Inflammatory macrophage treated with lipopolysaccharide for 1 hour (primary cell): ENCODE measurements at regions not wholly inside any gene's neighbourhood (a gene's known extent, or its start where the extent isn't known, plus 50 kb on each side); places are given as distances from the start of the nearest gene placed in this dataset.

Experiments used
- DNase-seq, 2 donors: peaks; one replicate each; pipeline ENCODE4 v3.0.0-alpha.2; 2020 to 2022

DNA sequence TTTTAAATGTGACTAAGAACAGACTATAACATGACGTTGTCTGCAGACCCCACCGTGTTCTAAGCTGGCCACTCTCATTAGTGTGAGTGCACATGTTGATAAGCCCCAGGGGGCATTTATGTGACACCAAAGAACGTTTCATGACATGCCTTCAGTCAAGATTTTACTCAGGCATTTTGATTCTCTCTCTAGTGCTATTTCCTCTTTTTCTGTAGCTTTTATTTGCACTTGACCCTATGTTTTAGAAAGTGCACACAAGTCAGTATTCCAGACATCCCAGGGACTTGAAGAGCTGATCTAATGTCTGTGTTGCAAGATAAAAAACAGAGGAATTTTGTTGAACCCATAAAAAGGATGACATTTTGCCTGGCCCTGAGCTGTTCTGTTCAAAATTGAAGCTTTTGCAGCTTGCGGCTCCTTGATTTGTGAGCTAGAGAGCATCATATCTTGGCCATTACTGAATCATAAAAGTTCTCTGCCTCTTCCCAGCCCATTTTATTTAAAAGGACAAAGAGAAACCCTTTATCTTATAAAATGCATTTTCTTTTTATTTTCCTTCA, 80.9 kb upstream of the TYRP1 start:
- DNase-seq: no peak

DNA sequence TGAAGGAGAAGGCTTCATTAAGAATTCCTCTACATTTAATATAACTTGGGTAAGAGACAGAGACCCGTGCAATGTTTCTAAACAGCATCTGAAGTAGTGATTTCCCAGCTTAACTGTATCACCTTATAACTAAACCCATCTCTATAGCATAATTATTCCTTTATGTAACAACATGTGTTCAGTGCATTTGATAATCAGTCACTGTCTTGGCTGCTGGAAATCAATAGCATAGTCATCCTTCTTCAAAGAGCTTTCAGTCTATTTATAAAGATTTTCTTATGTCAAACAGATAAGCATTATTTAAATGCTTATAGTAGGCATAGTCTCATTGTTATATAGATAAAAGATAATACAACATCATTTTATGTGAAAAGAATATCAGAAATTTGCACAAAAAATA, 80.1 kb upstream of the TYRP1 start:
- no peak for DNase-seq

DNA sequence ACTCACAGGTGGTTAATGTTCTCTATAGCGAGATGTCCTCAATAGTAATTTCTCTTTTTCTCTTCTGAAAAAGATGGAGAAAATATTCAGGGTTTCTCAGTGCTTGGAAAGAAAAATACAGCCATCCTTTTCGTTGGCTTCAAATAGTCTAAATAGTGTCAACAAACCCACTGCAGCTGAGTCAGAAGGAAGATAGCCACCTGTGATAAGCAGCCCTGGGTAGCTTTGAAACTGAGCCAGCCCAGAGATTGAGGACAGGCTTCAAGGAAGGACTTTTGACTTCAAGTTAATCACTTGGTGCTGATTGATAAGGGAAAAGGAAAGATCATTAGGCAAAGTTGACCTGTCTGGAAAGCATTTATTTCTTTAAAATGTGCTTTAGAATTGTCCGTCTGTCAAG, 78.7 kb upstream of the TYRP1 start:
- no peak for DNase-seq

DNA sequence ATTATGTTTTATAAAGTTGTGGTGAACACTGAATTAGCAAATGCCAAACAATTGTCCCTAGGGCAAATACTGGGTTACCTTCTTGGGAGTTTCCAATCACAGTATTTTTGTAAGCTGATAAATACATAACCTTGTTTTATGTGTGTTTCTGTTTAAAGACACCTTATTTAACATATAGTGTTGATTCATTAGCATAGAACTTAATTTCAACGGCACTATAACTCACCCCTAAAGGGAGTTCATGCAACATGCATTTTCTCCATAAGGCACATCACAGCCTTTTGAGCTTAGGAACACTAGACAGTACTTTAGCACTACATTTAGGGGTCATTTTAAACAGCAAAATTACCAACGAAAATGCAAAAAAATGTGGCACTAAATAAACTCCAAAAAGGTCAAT, 74.2 kb upstream of the TYRP1 start:
- DNase-seq: no peak

DNA sequence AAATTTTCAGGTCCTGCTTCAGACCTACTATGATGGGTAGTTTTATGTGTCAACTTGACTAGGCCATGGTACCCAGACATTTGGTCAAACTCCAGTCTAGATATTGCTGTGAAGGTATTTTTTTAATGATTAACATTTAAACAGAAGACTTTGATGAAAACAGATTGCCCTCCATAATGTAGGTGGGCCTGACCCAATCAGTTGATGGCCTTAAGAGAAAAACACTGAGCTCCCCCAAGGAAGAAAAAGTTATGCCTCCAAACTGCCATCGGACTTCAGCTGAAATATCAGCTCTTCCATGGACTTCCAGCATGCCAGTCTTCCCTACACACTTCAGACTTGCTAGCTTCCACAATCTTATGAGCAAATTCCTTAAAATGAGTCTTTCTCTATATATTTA, 67.3 kb upstream of the TYRP1 start:
- no peak for DNase-seq

- DNase-seq: no peak
Measured at GRCh38 chr9:12627096-12627495, 66.1 kb upstream of the TYRP1 start.

DNA sequence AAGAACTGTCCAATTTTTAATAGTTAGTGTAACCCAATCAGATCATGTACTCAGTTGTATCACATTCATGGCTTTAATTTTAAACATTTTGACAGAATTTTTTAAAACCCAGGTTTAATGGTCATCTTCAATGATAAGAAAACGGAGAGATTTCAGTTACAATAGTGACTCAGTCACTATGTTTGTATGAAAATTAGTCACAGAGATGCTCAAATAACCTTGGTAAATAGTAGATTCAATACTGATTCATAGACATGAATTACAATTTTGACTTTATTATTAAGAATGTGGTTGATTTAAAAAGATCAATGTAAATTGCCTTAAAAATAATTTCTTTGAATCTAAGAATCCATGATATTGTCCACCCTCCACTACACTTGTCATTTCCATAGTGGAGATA, 64.6 kb upstream of the TYRP1 start:
- DNase-seq: no peak

DNA sequence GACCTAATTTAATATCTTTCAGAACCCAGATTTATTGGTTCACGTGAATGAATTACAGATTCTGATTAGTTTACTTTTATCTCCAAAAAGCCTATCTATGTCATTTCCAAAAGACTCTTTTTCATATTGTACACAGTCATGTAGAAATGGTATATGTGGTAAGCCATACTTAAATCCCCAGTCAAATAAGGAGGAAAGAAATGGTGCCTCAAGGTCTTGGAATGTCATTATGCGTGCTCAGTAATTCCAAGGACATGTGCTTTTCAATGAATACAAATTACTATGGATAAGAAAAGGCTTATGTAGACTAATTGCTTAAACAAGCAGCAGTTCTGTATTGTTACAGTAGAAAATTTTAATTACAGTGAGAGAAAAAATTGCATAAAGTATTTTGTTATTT, 64.1 kb upstream of the TYRP1 start:
- no peak for DNase-seq

DNA sequence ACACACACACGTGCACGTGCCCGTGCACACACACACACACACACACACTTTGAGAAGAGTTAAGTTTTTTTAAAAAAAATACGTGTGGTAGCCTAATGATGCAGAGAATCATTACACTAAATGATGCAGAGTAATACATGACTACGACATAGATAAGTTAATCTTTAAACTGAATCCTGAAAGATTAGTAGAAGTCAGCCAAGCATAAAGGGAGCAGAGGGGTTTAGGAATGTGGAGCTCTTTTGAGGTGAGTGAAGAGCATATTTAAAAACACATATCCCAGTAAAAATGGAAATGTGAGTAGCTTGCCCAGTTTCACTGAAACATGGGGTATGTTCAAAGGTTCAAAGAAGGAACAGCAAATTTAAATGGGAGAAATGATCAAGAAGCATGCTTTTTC, 61.3 kb upstream of the TYRP1 start:
- no peak for DNase-seq

GRCh38 chr9:12633016-12633765, 60.0 kb upstream of the TYRP1 start:
- DNase-seq: no peak

- DNase-seq: peak in 1 of 2 donors; percentile 5
Measured at GRCh38 chr9:12640016-12640587, 53.1 kb upstream of the TYRP1 start.

- DNase-seq: no peak
Measured at GRCh38 chr9:12640866-12641636, 52.1 kb upstream of the TYRP1 start.
